GM23338 (cell line): ENCODE measurements at regions not wholly inside any gene's neighbourhood (a gene's known extent, or its start where the extent isn't known, plus 50 kb on each side); places are given as distances from the start of the nearest gene placed in this dataset.

Experiments
- ATAC-seq: fragments of 200-7000 bp; cut with Tn5 transposase; 3 replicates; pipeline ENCODE4 v1.9.1; 2020
- DNase-seq: peaks from one replicate; pipeline ENCODE4 v3.0.0-alpha.2; 2015; ENCODE audit warnings: low spot score
- H2AFZ ChIP-seq: fragments of 200-600 bp; sonication (generic); 2 replicates; pipeline ENCODE4 v1.8.0; 2016; ENCODE audit warnings: antibody characterized with exemption, mild to moderate bottlenecking, moderate library complexity
- H3F3A ChIP-seq: fragments of 200-600 bp; sonication (generic); replicated peaks from 2 replicates; pipeline ENCODE4 v1.8.0; 2017; ENCODE audit warnings: antibody characterized with exemption, mixed run types, low read depth
- H3K27ac ChIP-seq: fragments of 200-600 bp; sonication (generic); 2 replicates; pipeline ENCODE4 v1.6.1; 2016; ENCODE audit warnings: low read depth
- H3K27me3 ChIP-seq: fragments of 200-600 bp; sonication (generic); 2 replicates; pipeline ENCODE4 v1.8.0; 2016; ENCODE audit warnings: mild to moderate bottlenecking, mixed run types, moderate library complexity; ENCODE audit not compliant: insufficient read depth
- H3K36me3 ChIP-seq: fragments of 200-600 bp; sonication (generic); 2 replicates; pipeline ENCODE4 v1.8.0; 2016; ENCODE audit warnings: mild to moderate bottlenecking; ENCODE audit not compliant: insufficient read depth
- H3K4me1 ChIP-seq: fragments of 200-600 bp; sonication (generic); 2 replicates; pipeline ENCODE4 v1.8.0; 2016; ENCODE audit warnings: mild to moderate bottlenecking, moderate library complexity; ENCODE audit not compliant: insufficient read depth
- H3K4me2 ChIP-seq: fragments of 200-600 bp; sonication (generic); 2 replicates; pipeline ENCODE4 v1.7.1; 2017; ENCODE audit warnings: mixed run types
- H3K4me3 ChIP-seq: fragments of 200-600 bp; sonication (generic); 2 replicates; pipeline ENCODE4 v1.6.1; 2016; ENCODE audit warnings: mixed run types
- H3K79me2 ChIP-seq: fragments of 200-600 bp; sonication (generic); replicated peaks from 2 replicates; pipeline ENCODE4 v1.8.0; 2017; ENCODE audit warnings: mild to moderate bottlenecking; ENCODE audit not compliant: insufficient read depth
- H3K9me2 ChIP-seq: fragments of 200-600 bp; sonication (generic); 2 replicates; pipeline ENCODE4 v1.8.0; 2017; ENCODE audit not compliant: insufficient read depth
- H4K20me1 ChIP-seq: fragments of 200-600 bp; sonication (generic); replicated peaks from 2 replicates; pipeline ENCODE4 v1.8.0; 2017; ENCODE audit warnings: mild to moderate bottlenecking; ENCODE audit not compliant: insufficient read depth
- H3K27ac Mint-ChIP-seq: 2 replicates; pipeline ENCODE4 v1.8.0; 2020; ENCODE audit warnings: inconsistent platforms, mild to moderate bottlenecking, moderate library complexity, mixed read lengths
- H3K27me3 Mint-ChIP-seq: 3 replicates; pipeline ENCODE4 v1.8.0; 2022; ENCODE audit warnings: low read depth, mild to moderate bottlenecking, moderate library complexity, mixed read lengths, inconsistent platforms; ENCODE audit not compliant: insufficient read depth, poor library complexity
- H3K36me3 Mint-ChIP-seq: 3 replicates; pipeline ENCODE4 v1.8.0; 2021; ENCODE audit warnings: low read depth, mild to moderate bottlenecking, inconsistent platforms, moderate library complexity, mixed read lengths
- H3K4me1 Mint-ChIP-seq: 3 replicates; pipeline ENCODE4 v1.8.0; 2020; ENCODE audit warnings: mild to moderate bottlenecking, inconsistent platforms, mixed read lengths
- H3K4me3 Mint-ChIP-seq: 3 replicates; pipeline ENCODE4 v1.8.0; 2021; ENCODE audit warnings: moderate library complexity, mild to moderate bottlenecking, inconsistent platforms, mixed read lengths
- H3K9me3 Mint-ChIP-seq: 3 replicates; pipeline ENCODE4 v1.8.0; 2020; ENCODE audit warnings: moderate library complexity, mild to moderate bottlenecking, inconsistent platforms, mixed read lengths
- EZH2 ChIP-seq: fragments of 200-600 bp; sonication (generic); IDR thresholded peaks from one replicate; pipeline ENCODE4 v1.8.0; 2017; ENCODE audit warnings: antibody characterized with exemption, mild to moderate bottlenecking, low read depth; ENCODE audit not compliant: unreplicated experiment
- EZH2phosphoT487 ChIP-seq: fragments of 200-600 bp; sonication (generic); IDR thresholded peaks from one replicate; pipeline ENCODE4 v1.8.1; 2018; ENCODE audit warnings: antibody characterized with exemption; ENCODE audit not compliant: unreplicated experiment
- POLR2AphosphoS5 ChIP-seq: IDR thresholded peaks from 2 replicates; pipeline ENCODE4 v1.6.1; 2016; ENCODE audit warnings: antibody characterized with exemption, low read depth
- STAT1 ChIP-seq: IDR thresholded peaks from one replicate; pipeline ENCODE4 v1.6.1; 2016; ENCODE audit warnings: antibody characterized with exemption; ENCODE audit not compliant: unreplicated experiment
- ZNF114 ChIP-seq: fragments of 250-450 bp; sonication (Bioruptor Pico); IDR thresholded peaks from 2 replicates; pipeline ENCODE4 v1.5.0; 2020; ENCODE audit warnings: mild to moderate bottlenecking, moderate library complexity
- TF ChIP-seq, protein P1 (sequence below): fragments of 250-450 bp; sonication (Bioruptor Pico); IDR thresholded peaks from 2 replicates; pipeline ENCODE4 v1.5.0; 2020; ENCODE audit warnings: mild to moderate bottlenecking, moderate library complexity
- TF ChIP-seq, protein P2 (sequence below), 2 experiments: fragments of 200-600 bp in 1 of 2; sonication (generic) in 1 of 2; conservative IDR thresholded peaks; 2 replicates each; pipeline versions ENCODE4 v1.5.1 to v1.6.1; 2016 to 2017; ENCODE audit warnings: antibody characterized with exemption in 2 of 2, low read depth in 2 of 2, mild to moderate bottlenecking in 2 of 2, moderate library complexity in 1 of 2

GRCh38 chr12:82120901-82121300 lies 237.3 kb downstream of the CCDC59 start:
- H3K4me1 Mint-ChIP-seq, result no peaks in the 10 kb centered on the region
- H3K9me3 Mint-ChIP-seq, result no peaks in the 10 kb centered on the region; the same call in 2 of the 3 replicates
- H3K27me3 Mint-ChIP-seq, result no peaks in the 10 kb centered on the region
- no peaks in the 10 kb centered on the region for H3K4me1 ChIP-seq
- TF ChIP-seq, protein P1, sequence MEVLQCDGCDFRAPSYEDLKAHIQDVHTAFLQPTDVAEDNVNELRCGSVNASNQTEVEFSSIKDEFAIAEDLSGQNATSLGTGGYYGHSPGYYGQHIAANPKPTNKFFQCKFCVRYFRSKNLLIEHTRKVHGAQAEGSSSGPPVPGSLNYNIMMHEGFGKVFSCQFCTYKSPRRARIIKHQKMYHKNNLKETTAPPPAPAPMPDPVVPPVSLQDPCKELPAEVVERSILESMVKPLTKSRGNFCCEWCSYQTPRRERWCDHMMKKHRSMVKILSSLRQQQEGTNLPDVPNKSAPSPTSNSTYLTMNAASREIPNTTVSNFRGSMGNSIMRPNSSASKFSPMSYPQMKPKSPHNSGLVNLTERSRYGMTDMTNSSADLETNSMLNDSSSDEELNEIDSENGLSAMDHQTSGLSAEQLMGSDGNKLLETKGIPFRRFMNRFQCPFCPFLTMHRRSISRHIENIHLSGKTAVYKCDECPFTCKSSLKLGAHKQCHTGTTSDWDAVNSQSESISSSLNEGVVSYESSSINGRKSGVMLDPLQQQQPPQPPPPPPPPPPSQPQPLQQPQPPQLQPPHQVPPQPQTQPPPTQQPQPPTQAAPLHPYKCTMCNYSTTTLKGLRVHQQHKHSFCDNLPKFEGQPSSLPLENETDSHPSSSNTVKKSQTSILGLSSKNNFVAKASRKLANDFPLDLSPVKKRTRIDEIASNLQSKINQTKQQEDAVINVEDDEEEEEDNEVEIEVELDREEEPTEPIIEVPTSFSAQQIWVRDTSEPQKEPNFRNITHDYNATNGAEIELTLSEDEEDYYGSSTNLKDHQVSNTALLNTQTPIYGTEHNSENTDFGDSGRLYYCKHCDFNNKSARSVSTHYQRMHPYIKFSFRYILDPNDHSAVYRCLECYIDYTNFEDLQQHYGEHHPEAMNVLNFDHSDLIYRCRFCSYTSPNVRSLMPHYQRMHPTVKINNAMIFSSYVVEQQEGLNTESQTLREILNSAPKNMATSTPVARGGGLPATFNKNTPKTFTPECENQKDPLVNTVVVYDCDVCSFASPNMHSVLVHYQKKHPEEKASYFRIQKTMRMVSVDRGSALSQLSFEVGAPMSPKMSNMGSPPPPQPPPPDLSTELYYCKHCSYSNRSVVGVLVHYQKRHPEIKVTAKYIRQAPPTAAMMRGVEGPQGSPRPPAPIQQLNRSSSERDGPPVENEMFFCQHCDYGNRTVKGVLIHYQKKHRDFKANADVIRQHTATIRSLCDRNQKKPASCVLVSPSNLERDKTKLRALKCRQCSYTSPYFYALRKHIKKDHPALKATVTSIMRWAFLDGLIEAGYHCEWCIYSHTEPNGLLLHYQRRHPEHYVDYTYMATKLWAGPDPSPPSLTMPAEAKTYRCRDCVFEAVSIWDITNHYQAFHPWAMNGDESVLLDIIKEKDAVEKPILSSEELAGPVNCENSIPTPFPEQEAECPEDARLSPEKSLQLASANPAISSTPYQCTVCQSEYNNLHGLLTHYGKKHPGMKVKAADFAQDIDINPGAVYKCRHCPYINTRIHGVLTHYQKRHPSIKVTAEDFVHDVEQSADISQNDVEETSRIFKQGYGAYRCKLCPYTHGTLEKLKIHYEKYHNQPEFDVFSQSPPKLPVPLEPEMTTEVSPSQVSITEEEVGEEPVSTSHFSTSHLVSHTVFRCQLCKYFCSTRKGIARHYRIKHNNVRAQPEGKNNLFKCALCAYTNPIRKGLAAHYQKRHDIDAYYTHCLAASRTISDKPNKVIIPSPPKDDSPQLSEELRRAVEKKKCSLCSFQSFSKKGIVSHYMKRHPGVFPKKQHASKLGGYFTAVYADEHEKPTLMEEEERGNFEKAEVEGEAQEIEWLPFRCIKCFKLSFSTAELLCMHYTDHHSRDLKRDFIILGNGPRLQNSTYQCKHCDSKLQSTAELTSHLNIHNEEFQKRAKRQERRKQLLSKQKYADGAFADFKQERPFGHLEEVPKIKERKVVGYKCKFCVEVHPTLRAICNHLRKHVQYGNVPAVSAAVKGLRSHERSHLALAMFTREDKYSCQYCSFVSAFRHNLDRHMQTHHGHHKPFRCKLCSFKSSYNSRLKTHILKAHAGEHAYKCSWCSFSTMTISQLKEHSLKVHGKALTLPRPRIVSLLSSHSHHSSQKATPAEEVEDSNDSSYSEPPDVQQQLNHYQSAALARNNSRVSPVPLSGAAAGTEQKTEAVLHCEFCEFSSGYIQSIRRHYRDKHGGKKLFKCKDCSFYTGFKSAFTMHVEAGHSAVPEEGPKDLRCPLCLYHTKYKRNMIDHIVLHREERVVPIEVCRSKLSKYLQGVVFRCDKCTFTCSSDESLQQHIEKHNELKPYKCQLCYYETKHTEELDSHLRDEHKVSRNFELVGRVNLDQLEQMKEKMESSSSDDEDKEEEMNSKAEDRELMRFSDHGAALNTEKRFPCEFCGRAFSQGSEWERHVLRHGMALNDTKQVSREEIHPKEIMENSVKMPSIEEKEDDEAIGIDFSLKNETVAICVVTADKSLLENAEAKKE (CRISPR knock-in tag), result no peak
- TF ChIP-seq EZH2phosphoT487 (no peak), STAT1 (no peak), EZH2 (no peak), ZNF114 (CRISPR knock-in tag) (no peak), POLR2AphosphoS5 (no peak)
- TF ChIP-seq, protein P2, sequence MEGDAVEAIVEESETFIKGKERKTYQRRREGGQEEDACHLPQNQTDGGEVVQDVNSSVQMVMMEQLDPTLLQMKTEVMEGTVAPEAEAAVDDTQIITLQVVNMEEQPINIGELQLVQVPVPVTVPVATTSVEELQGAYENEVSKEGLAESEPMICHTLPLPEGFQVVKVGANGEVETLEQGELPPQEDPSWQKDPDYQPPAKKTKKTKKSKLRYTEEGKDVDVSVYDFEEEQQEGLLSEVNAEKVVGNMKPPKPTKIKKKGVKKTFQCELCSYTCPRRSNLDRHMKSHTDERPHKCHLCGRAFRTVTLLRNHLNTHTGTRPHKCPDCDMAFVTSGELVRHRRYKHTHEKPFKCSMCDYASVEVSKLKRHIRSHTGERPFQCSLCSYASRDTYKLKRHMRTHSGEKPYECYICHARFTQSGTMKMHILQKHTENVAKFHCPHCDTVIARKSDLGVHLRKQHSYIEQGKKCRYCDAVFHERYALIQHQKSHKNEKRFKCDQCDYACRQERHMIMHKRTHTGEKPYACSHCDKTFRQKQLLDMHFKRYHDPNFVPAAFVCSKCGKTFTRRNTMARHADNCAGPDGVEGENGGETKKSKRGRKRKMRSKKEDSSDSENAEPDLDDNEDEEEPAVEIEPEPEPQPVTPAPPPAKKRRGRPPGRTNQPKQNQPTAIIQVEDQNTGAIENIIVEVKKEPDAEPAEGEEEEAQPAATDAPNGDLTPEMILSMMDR (conservative IDR thresholded peaks at IDR 0.05; ENCODE audit: low read depth in 2 of 2), result no peak
- ATAC-seq (no peak), DNase-seq (no peak)
- no peak overlapping the region for H3K27ac ChIP-seq
- no peaks in the 10 kb centered on the region for H3K27me3 ChIP-seq
- 0 out of 2 replicates have a peak, but pooled peaks cover 4% of the 10 kb centered on the region for H3K9me2 ChIP-seq
- no peaks in the 10 kb centered on the region for H3K36me3 ChIP-seq
- no peaks in the 10 kb centered on the region for H3K79me2 ChIP-seq
- no peaks in the 10 kb centered on the region for H4K20me1 ChIP-seq
- H3K4me3 Mint-ChIP-seq, result no peak overlapping the region
- no peak overlapping the region for H3K4me3 ChIP-seq
- no peaks in the 10 kb centered on the region for H3F3A ChIP-seq
- no peak overlapping the region for H3K4me2 ChIP-seq
- H3K27ac Mint-ChIP-seq, result no peak overlapping the region
- H2AFZ ChIP-seq, result no peak overlapping the region
- no peaks in the 10 kb centered on the region for H3K36me3 Mint-ChIP-seq
